Caki2 (cell line): ENCODE measurements at regions not wholly inside any gene's neighbourhood (a gene's known extent, or its start where the extent isn't known, plus 50 kb on each side); places are given as distances from the start of the nearest gene placed in this dataset.
"Not testable (repeated sequence)": the region's sequence is repeated elsewhere in the genome, so short reads cannot be mapped to it uniquely, and the experiment has no call there.

ENCODE experiments used
- DNase-seq: peaks from one replicate; pipeline ENCODE4 v3.0.0-alpha.2; 2015; ENCODE audit warnings: low read depth
- in situ Hi-C: cut with HindIII; loops from 2 replicates; pipeline ENCODE4 v1.10.0; 2016; ENCODE audit warnings: low sequenced_read_pairs, low pct_unique_long_range_greater_than_20kb, mixed read lengths

GRCh38 chr4:30073011-30073710 lies 647.0 kb upstream of the PCDH7 start:
- in situ Hi-C loops: no loop called here
- no peak for DNase-seq

GRCh38 chr4:30092420-30093128 lies 627.6 kb upstream of the PCDH7 start:
- DNase-seq, in situ Hi-C loops: not testable (repeated sequence)

- in situ Hi-C loops: no loop called here
- no peak for DNase-seq
Observed at GRCh38 chr4:30094887-30095286, 625.3 kb upstream of the PCDH7 start.

GRCh38 chr4:30103455-30103854 lies 616.7 kb upstream of the PCDH7 start:
- in situ Hi-C loops: no loop called here
- DNase-seq: no peak

GRCh38 chr4:30116401-30116800 lies 603.8 kb upstream of the PCDH7 start:
- DNase-seq: no peak
- in situ Hi-C loops: no loop called here

- in situ Hi-C loops: no loop called here
- DNase-seq: no peak
Observed at GRCh38 chr4:30117433-30117832, 602.7 kb upstream of the PCDH7 start.

GRCh38 chr4:30122711-30123110 lies 597.5 kb upstream of the PCDH7 start:
- no peak for DNase-seq
- in situ Hi-C loops: no loop called here

- in situ Hi-C loops: not testable (repeated sequence)
Observed at GRCh38 chr4:30124621-30125020, 595.5 kb upstream of the PCDH7 start.

GRCh38 chr4:30125868-30126267 lies 594.3 kb upstream of the PCDH7 start:
- no peak for DNase-seq
- in situ Hi-C loops: no loop called here

More at GRCh38 chr4:30124621-30125020, 595.5 kb upstream of the PCDH7 start:
- DNase-seq: not testable (repeated sequence)

- in situ Hi-C loops: no loop called here
- no peak for DNase-seq
Observed at GRCh38 chr4:30126351-30126750, 593.8 kb upstream of the PCDH7 start.

- in situ Hi-C loops, DNase-seq: not testable (repeated sequence)
Observed at GRCh38 chr4:30148828-30149227, 571.3 kb upstream of the PCDH7 start.

GRCh38 chr4:30149539-30149938 lies 570.6 kb upstream of the PCDH7 start:
- DNase-seq, in situ Hi-C loops: not testable (repeated sequence)

GRCh38 chr4:30153427-30153826 lies 566.7 kb upstream of the PCDH7 start:
- in situ Hi-C loops: no loop called here
- no peak for DNase-seq

- in situ Hi-C loops: no loop called here
- DNase-seq: no peak
Observed at GRCh38 chr4:30160140-30160539, 560.0 kb upstream of the PCDH7 start.

GRCh38 chr4:30172416-30172815 lies 547.8 kb upstream of the PCDH7 start:
- no peak for DNase-seq
- in situ Hi-C loops: no loop called here

- DNase-seq: no peak
- in situ Hi-C loops: no loop called here
Observed at GRCh38 chr4:30181512-30181911, 538.7 kb upstream of the PCDH7 start.

- in situ Hi-C loops: no loop called here
Observed at GRCh38 chr4:30181918-30182317, 538.3 kb upstream of the PCDH7 start.

GRCh38 chr4:30182786-30183185 lies 537.4 kb upstream of the PCDH7 start:
- in situ Hi-C loops: no loop called here
- no peak for DNase-seq

More at GRCh38 chr4:30181918-30182317, 538.3 kb upstream of the PCDH7 start:
- no peak for DNase-seq

- in situ Hi-C loops: no loop called here
- DNase-seq: no peak
Observed at GRCh38 chr4:30191902-30192301, 528.3 kb upstream of the PCDH7 start.

- in situ Hi-C loops: no loop called here
- DNase-seq: no peak
Observed at GRCh38 chr4:30207389-30207788, 512.8 kb upstream of the PCDH7 start.
